Choroid plexus epithelial cell (primary cell): ENCODE measurements at regions not wholly inside any gene's neighbourhood (a gene's known extent, or its start where the extent isn't known, plus 50 kb on each side); places are given as distances from the start of the nearest gene placed in this dataset.
"Not testable (repeated sequence)": the region's sequence is repeated elsewhere in the genome, so short reads cannot be mapped to it uniquely, and the experiment has no call there.

Source experiments
- DNase-seq: peaks from one replicate; pipeline ENCODE4 v3.0.0-alpha.2; 2010; ENCODE audit warnings: low read depth
- H3K4me3 ChIP-seq: 2 replicates; pipeline ENCODE4 v1.5.1; 2011; ENCODE audit warnings: low read depth, mild to moderate bottlenecking, control low read depth, low read length, moderate library complexity
- TF ChIP-seq, protein P1 (sequence below): conservative IDR thresholded peaks from 2 replicates; pipeline ENCODE4 v1.5.1; 2011; ENCODE audit warnings: low read depth, mild to moderate bottlenecking, control low read depth, inconsistent platforms, low read length, moderate library complexity

DNA sequence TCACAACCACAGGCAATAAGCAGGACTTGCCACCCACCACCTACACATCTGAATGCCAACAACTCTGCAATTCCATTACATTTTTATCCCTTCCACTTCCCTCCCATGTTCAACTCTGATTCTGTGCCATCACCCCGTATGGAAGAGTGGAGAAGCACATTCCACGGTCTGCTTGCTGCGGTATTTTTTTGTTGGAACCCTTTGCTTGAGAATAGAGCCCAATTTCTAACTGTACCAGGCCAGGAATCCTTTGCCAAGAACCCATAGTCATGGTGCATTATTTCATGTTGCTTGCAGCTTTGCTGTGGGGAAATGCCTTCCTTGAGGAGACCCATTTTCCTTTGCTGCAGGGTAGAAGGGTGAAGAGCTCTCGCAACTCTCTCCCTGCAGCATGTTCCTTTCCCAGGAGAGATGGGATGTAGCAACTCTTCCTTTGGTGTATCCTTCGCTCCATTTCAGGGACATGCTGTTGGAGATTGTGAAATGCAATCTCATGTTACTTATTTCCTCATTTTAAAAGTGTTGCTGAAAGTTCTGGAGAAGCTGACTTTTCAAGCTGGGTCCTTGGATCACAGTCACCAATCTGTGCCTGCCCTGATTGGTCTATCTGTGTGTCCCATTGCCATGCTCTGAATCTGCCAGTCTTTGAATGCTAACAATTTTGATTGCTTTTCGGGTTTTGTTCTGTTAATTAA is 69.8 kb upstream of the STARD13 start:
- TF ChIP-seq, protein P1, sequence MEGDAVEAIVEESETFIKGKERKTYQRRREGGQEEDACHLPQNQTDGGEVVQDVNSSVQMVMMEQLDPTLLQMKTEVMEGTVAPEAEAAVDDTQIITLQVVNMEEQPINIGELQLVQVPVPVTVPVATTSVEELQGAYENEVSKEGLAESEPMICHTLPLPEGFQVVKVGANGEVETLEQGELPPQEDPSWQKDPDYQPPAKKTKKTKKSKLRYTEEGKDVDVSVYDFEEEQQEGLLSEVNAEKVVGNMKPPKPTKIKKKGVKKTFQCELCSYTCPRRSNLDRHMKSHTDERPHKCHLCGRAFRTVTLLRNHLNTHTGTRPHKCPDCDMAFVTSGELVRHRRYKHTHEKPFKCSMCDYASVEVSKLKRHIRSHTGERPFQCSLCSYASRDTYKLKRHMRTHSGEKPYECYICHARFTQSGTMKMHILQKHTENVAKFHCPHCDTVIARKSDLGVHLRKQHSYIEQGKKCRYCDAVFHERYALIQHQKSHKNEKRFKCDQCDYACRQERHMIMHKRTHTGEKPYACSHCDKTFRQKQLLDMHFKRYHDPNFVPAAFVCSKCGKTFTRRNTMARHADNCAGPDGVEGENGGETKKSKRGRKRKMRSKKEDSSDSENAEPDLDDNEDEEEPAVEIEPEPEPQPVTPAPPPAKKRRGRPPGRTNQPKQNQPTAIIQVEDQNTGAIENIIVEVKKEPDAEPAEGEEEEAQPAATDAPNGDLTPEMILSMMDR: no peak
- DNase-seq: peak; percentile 77
- no peak overlapping the region for H3K4me3 ChIP-seq

DNA sequence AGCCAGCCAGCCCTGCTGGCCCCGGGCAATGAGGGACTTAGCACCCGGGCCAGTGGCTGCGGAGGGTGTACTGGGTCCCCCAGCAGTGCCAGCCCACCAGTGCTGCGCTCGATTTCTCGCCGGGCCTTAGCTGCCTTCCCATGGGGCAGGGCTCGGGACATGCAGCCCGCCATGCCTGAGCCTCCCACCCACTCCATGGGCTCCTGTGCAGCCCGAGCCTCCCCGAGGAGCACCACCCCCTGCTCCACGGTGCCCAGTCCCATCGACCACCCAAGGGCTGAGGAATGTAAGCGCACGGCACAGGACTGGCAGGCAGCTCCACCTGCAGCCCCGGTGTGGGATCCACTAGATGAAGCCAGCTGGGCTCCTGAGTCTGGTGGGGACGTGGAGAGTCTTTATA is 72.5 kb upstream of the STARD13 start:
- DNase-seq, H3K4me3 ChIP-seq: not testable (repeated sequence)

DNA sequence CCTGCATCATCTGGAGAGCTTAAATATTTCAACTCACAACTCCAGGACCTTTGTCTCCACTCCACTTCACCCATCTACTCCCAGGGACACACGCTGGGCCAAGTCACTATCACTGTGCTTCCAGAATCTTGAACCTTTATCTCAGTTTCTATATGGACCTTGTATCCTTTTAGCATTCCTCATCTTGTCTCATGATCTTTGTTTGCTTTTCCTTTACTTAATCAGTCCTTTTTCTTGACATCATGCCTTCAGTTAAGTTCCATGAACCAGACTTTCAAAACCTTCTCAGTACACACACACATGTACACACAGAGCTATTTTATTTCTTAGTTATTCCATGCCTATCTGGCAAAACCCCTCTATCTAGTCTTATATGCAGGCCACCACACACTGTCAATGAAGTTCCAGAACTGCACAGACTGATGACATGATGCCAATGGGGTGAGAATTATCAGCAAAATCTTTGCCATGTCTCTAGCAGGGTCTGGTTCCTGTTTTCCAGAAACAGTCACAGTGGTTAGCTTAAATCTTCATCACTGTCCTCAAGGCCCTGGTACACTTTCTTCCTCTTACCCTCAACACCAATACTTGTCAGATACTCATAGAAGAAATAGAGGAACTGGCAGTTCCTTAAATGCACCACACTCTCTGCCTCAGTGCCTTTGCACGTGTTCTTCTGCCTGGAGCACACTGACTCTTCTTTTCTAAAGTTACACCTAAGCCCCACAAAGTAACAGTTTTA is 77.6 kb upstream of the STARD13 start:
- H3K4me3 ChIP-seq: no peak overlapping the region
- no peak for DNase-seq
- TF ChIP-seq, protein P1: no peak

DNA sequence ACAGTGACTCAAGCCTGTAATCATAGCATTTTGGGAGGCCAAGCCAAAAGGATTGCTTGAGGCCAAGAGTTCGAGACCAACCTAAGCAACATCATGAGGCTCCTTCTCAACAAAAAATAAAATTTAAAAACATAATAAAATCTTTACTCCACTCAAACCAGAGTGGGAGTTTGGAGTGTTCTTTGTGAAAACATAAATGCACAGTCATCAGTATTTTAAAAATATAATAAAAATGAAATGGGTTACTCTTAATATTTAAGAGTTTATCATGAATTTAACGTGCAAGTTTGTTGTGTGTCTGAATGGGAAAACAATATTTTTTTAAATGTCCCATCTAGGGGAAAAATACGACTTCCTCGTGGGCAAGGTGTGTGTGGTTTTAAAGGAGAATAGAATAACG is 78.6 kb upstream of the STARD13 start:
- no peak overlapping the region for H3K4me3 ChIP-seq
- no peak for DNase-seq
- TF ChIP-seq, protein P1: no peak

DNA sequence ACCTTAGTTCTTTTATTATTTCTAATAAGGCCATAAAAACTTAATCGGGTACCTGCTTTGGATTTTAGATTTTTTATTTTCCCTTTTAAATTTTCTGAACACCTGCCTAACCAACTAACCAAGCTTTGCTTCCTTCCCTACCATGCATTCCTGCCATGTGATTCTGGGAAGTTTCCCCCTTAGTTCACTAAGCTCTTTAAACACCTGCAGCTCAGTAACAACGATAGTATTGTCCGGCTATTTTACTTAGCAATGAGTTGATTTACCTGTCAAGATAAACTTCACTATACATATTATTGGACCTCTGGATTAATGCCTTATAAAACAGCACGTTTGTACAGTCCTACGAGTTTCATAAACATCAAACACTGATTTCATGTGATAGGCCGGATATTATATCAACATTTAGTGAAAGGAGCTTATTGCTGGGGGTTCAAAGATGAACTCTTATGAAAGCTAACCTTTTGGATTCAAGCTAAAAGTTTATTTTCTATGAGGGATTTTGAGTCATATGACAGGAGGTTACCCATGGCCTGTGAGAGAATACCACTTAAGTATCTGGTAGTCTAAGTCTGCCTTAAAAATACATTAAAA is 81.0 kb upstream of the STARD13 start:
- TF ChIP-seq, protein P1: no peak
- no peak for DNase-seq

DNA sequence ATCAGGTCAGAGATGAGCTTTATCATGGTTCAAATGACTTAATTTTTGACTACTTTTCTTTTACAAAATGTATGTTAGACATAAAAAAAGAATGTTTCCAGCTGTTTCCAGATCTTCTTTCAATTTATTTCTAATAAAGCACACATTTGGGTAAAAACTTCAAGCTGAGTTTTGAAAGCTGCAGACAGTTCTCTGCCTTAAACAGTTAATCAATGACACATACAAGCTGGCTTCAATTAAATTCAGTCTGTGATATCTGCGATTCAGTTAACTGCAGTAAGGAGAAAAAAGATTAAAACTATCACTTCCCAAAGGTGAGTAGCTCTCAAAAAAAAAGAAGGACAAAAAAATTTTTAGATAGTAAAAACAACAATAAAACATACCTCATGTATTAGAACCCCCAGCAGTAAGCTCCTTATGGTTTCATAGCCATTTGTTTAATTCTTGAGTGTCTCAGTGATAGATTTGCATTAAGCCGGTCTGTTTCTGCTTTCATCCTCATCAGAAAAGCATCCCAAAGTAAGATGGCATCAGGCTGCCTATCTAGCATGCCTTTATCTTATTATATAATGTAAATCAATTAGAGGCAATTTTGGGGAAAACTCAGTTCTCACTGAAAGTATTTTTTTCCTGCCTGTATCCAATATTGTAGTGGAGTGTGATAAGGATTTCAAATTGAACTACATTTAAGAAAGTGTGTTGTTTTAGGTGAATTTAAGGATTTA is 81.8 kb upstream of the STARD13 start:
- DNase-seq: no peak
- TF ChIP-seq, protein P1: no peak

More for the DNA sequence above, 81.0 kb upstream of the STARD13 start:
- H3K4me3 ChIP-seq: no peak overlapping the region

DNA sequence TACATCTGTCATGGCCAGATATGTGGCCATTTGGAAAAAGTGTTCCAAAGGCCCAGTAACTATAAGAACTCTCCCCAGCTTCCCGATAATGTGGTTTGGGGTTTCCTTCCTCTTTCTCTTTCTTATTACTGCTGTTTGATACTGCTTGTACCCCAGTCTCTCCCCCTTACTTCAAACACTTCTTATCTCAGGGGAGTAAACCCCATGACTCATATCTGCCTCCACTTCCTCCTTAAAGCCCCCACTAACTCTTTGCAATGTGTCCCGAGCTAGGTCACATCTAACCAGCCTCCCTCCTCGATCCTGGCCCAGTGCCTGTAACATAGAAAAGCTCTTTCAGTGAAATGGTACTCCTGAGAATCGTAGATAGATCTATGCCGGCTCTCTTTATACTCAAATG is 82.4 kb upstream of the STARD13 start:
- TF ChIP-seq, protein P1: no peak
- DNase-seq: no peak
- no peak overlapping the region for H3K4me3 ChIP-seq

More for the DNA sequence above, 81.8 kb upstream of the STARD13 start:
- H3K4me3 ChIP-seq: no peak overlapping the region
